Transverse colon (tissue), 4 donors: ENCODE measurements at regions not wholly inside any gene's neighbourhood (a gene's known extent, or its start where the extent isn't known, plus 50 kb on each side); places are given as distances from the start of the nearest gene placed in this dataset.

Experiments used
- POLR2A ChIP-seq: fragments of 450-650 bp; IDR thresholded peaks from one replicate; pipeline ENCODE4 v1.6.1; 2016; ENCODE audit warnings: antibody characterized with exemption, mild to moderate bottlenecking, moderate library complexity
- POLR2AphosphoS5 ChIP-seq, 3 donors: sonication (generic); formaldehyde crosslinking; IDR thresholded peaks; one replicate each; pipeline ENCODE4 v1.6.1; 2016; ENCODE audit warnings: antibody characterized with exemption in 3 of 3
- TF ChIP-seq, protein P1 (sequence below), 5 experiments: fragments of 200-600 bp in 3 of 5; fragments of 450-650 bp in 2 of 5; sonication (generic) in 3 of 5; IDR thresholded peaks; 1 replicate in 2 of 5; 2 replicates in 3 of 5; pipeline ENCODE4 v1.5.1; 2016 to 2017; ENCODE audit warnings: antibody characterized with exemption in 5 of 5, inconsistent platforms in 3 of 5, mild to moderate bottlenecking in 2 of 5, moderate library complexity in 1 of 5

DNA sequence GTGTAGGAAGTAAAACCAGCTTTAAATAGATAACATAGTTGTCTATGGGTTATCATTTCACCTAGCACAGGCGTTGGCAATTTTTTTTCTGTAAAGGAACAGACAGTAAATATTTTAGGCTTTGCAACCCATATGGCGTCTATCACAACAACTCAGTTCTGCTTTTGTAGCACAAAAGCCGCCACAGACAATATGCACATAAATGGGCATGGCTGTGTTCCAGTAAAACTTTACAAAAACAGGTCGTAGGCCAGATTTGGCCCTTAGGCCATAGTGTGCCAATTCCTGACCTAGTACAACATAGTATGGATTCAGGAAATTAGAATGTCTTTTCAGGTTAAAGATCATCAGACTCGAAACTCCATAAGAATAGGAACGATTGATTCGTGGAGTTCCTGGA lies 265.3 kb upstream of the GK2 start:
- TF ChIP-seq, protein P1, sequence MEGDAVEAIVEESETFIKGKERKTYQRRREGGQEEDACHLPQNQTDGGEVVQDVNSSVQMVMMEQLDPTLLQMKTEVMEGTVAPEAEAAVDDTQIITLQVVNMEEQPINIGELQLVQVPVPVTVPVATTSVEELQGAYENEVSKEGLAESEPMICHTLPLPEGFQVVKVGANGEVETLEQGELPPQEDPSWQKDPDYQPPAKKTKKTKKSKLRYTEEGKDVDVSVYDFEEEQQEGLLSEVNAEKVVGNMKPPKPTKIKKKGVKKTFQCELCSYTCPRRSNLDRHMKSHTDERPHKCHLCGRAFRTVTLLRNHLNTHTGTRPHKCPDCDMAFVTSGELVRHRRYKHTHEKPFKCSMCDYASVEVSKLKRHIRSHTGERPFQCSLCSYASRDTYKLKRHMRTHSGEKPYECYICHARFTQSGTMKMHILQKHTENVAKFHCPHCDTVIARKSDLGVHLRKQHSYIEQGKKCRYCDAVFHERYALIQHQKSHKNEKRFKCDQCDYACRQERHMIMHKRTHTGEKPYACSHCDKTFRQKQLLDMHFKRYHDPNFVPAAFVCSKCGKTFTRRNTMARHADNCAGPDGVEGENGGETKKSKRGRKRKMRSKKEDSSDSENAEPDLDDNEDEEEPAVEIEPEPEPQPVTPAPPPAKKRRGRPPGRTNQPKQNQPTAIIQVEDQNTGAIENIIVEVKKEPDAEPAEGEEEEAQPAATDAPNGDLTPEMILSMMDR (IDR thresholded peaks at IDR 0.05): no peak
- no peak for TF ChIP-seq POLR2A
- TF ChIP-seq POLR2AphosphoS5 (IDR thresholded peaks at IDR 0.05): no peak
